ENCODE measurements at regions not wholly inside any gene's neighbourhood (a gene's known extent, or its start where the extent isn't known, plus 50 kb on each side); places are given as distances from the start of the nearest gene placed in this dataset.

DNA sequence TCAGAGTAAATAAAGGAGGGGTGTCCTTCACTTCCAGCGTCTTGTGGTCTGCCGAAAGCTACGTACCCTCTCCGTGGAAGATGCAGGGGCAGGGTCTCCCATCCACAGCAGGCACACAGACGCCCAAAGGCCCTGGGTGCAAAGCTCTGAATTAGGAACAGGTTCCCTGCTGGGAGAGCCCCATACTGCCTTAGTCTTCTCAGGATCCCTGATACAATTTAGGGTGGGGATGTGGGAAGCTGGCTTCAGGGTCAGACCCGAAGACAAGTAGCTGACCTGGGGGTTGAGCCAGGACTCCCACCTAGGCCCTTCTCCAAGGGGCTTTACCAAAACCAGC, 74.1 kb downstream of the TTLL2 start:
- no TSS peak for BruUV-seq (replicated peaks)
- WGBS (ENCODE audit: low lambda C conversion rate) = 82% methylated on average over 6 of the region's 6 CpGs
- Histone ChIP-seq H4K20me1 (ENCODE audit: insufficient read depth, low read length) (no peaks in the 10 kb centered on the region), H3K4me3 (replicated peaks in 1 of 3; ENCODE audit: insufficient read depth in 1 of 3, low read depth in 2 of 3, low read length in 3 of 3) (no peak overlapping the region), H3K4me2 (ENCODE audit: low read depth, low read length) (peak overlapping the region; percentile 76; the same call in 1 of the 2 replicates), H2AFZ (ENCODE audit: low read length) (no peak overlapping the region), H3K4me1 (ENCODE audit: insufficient read depth, low read length) (peaks cover 92% of the 10 kb centered on the region), H3K9me3 (ENCODE audit: low read length) (no peaks in the 10 kb centered on the region), H3K9ac (ENCODE audit: insufficient read depth, low read depth, low read length) (no peak overlapping the region), H3K27ac (ENCODE audit: extremely low read length, insufficient read depth, low read length) (peak overlapping the region; percentile 75), H3K27me3 (ENCODE audit: control insufficient read depth in 1 of 2, insufficient read depth in 2 of 2, low read length in 2 of 2) (peaks cover 1 to 24% of the 10 kb centered on the region in 2 experiments), H3K79me2 (ENCODE audit: insufficient read depth, low read length) (no peaks in the 10 kb centered on the region), H3K36me3 (replicated peaks in 1 of 2; ENCODE audit: control insufficient read depth in 1 of 2, insufficient read depth in 2 of 2, low read length in 2 of 2) (no peaks in the 10 kb centered on the region)
- ATAC-seq = no peak
- ChIA-PET POLR2A (interaction anchor here (0.6 to 2.9 kb wide), 4 partner anchors 22 to 89 kb away, joined by 3 to 13 read pairs (median 4); no protein-coding TSS in a partner anchor), CTCF (ENCODE audit: low intra/inter-chr PET ratio, low total read pairs) (no interaction called here)
- no peak for FAIRE-seq
- intact Hi-C loops (cut with micrococcal nuclease; ENCODE audit: unreplicated experiment) = loop anchor here (2.0 kb wide), 1 partner anchor 22 kb away; no protein-coding TSS in a partner anchor
- in situ Hi-C loops (cut with HindIII; ENCODE audit: extremely low pct_ligation_motif_present, low pct_unique_long_range_greater_than_20kb) = no loop called here
- DNase-seq (ENCODE audit: low spot score) = no peak
- TF ChIP-seq CCAR2 (optimal IDR thresholded peaks at IDR 0.05; ENCODE audit: low read depth, low read length) = no peak
- TF ChIP-seq ZKSCAN1 (IDR thresholded peaks at IDR 0.05; ENCODE audit: low read length) = no peak
- 0 out of 2 replicates have a peak, but pooled peaks have one; percentile 51 for TF ChIP-seq ZNF251 (CRISPR knock-in tag; IDR thresholded peaks at IDR 0.05)
- TF ChIP-seq, protein P1, sequence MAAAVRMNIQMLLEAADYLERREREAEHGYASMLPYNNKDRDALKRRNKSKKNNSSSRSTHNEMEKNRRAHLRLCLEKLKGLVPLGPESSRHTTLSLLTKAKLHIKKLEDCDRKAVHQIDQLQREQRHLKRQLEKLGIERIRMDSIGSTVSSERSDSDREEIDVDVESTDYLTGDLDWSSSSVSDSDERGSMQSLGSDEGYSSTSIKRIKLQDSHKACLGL (CRISPR knock-in tag; IDR thresholded peaks at IDR 0.05) = no peak
- TF ChIP-seq GABPB1 (CRISPR knock-in tag; IDR thresholded peaks at IDR 0.05) = no peak
- TF ChIP-seq PAX8 (CRISPR knock-in tag; IDR thresholded peaks at IDR 0.05; ENCODE audit: borderline replicate concordance) = 0 out of 2 replicates have a peak, but pooled peaks have one; percentile 64
- TF ChIP-seq SALL1 (CRISPR knock-in tag; IDR thresholded peaks at IDR 0.05) = no peak
- TF ChIP-seq ZNF841 (CRISPR knock-in tag; IDR thresholded peaks at IDR 0.05; ENCODE audit: borderline replicate concordance) = no peak
- TF ChIP-seq ZNF816 (CRISPR knock-in tag; IDR thresholded peaks at IDR 0.05; ENCODE audit: borderline replicate concordance) = 0 out of 2 replicates have a peak, but pooled peaks have one; percentile 73
- TF ChIP-seq MEIS2 (CRISPR knock-in tag; IDR thresholded peaks at IDR 0.05) = no peak
- TF ChIP-seq, protein P2, sequence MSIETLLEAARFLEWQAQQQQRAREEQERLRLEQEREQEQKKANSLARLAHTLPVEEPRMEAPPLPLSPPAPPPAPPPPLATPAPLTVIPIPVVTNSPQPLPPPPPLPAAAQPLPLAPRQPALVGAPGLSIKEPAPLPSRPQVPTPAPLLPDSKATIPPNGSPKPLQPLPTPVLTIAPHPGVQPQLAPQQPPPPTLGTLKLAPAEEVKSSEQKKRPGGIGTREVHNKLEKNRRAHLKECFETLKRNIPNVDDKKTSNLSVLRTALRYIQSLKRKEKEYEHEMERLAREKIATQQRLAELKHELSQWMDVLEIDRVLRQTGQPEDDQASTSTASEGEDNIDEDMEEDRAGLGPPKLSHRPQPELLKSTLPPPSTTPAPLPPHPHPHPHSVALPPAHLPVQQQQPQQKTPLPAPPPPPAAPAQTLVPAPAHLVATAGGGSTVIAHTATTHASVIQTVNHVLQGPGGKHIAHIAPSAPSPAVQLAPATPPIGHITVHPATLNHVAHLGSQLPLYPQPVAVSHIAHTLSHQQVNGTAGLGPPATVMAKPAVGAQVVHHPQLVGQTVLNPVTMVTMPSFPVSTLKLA (IDR thresholded peaks at IDR 0.05) = no peak
- TF ChIP-seq MIER3 (CRISPR knock-in tag; IDR thresholded peaks at IDR 0.05; ENCODE audit: borderline replicate concordance) = no peak
- TF ChIP-seq, protein P3, sequence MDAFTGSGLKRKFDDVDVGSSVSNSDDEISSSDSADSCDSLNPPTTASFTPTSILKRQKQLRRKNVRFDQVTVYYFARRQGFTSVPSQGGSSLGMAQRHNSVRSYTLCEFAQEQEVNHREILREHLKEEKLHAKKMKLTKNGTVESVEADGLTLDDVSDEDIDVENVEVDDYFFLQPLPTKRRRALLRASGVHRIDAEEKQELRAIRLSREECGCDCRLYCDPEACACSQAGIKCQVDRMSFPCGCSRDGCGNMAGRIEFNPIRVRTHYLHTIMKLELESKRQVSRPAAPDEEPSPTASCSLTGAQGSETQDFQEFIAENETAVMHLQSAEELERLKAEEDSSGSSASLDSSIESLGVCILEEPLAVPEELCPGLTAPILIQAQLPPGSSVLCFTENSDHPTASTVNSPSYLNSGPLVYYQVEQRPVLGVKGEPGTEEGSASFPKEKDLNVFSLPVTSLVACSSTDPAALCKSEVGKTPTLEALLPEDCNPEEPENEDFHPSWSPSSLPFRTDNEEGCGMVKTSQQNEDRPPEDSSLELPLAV (CRISPR knock-in tag; conservative IDR thresholded peaks at IDR 0.05; ENCODE audit: low read depth) = no peak
- TF ChIP-seq, protein P4, sequence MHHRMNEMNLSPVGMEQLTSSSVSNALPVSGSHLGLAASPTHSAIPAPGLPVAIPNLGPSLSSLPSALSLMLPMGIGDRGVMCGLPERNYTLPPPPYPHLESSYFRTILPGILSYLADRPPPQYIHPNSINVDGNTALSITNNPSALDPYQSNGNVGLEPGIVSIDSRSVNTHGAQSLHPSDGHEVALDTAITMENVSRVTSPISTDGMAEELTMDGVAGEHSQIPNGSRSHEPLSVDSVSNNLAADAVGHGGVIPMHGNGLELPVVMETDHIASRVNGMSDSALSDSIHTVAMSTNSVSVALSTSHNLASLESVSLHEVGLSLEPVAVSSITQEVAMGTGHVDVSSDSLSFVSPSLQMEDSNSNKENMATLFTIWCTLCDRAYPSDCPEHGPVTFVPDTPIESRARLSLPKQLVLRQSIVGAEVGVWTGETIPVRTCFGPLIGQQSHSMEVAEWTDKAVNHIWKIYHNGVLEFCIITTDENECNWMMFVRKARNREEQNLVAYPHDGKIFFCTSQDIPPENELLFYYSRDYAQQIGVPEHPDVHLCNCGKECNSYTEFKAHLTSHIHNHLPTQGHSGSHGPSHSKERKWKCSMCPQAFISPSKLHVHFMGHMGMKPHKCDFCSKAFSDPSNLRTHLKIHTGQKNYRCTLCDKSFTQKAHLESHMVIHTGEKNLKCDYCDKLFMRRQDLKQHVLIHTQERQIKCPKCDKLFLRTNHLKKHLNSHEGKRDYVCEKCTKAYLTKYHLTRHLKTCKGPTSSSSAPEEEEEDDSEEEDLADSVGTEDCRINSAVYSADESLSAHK (CRISPR knock-in tag; IDR thresholded peaks at IDR 0.05; ENCODE audit: borderline replicate concordance) = no peak
- TF ChIP-seq, protein P5, sequence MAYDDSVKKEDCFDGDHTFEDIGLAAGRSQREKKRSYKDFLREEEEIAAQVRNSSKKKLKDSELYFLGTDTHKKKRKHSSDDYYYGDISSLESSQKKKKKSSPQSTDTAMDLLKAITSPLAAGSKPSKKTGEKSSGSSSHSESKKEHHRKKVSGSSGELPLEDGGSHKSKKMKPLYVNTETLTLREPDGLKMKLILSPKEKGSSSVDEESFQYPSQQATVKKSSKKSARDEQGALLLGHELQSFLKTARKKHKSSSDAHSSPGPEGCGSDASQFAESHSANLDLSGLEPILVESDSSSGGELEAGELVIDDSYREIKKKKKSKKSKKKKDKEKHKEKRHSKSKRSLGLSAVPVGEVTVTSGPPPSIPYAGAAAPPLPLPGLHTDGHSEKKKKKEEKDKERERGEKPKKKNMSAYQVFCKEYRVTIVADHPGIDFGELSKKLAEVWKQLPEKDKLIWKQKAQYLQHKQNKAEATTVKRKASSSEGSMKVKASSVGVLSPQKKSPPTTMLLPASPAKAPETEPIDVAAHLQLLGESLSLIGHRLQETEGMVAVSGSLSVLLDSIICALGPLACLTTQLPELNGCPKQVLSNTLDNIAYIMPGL (CRISPR knock-in tag; IDR thresholded peaks at IDR 0.05; ENCODE audit: borderline replicate concordance in 1 of 2, low read depth in 1 of 2) = 0 out of 4 replicates have a peak, but pooled peaks of 1 of the 2 experiments have one; percentile 9
- TF ChIP-seq ZBTB1 (CRISPR knock-in tag; IDR thresholded peaks at IDR 0.05; ENCODE audit: borderline replicate concordance) = no peak
- TF ChIP-seq ZNF3 (CRISPR knock-in tag; IDR thresholded peaks at IDR 0.05) = no peak
